ENCODE measurements at regions not wholly inside any gene's neighbourhood (a gene's known extent, or its start where the extent isn't known, plus 50 kb on each side); places are given as distances from the start of the nearest gene placed in this dataset.

GRCh38 chr11:79561496-79561895, 120.7 kb upstream of the TENM4 start:
- TF ChIP-seq EP300 (IDR thresholded peaks at IDR 0.05), result no peak
- no peak for TF ChIP-seq POLR2A (IDR thresholded peaks at IDR 0.05)
- no peak for TF ChIP-seq POLR2AphosphoS5 (IDR thresholded peaks at IDR 0.05)

All from sigmoid colon (tissue), 4 donors.